ENCODE measurements at regions not wholly inside any gene's neighbourhood (a gene's known extent, or its start where the extent isn't known, plus 50 kb on each side); places are given as distances from the start of the nearest gene placed in this dataset.

- H2AFZ ChIP-seq (ENCODE audit: low read depth) = no peak overlapping the region
- no peaks in the 10 kb centered on the region for H4K20me1 ChIP-seq (ENCODE audit: insufficient read depth)
- H3K4me2 ChIP-seq = no peak overlapping the region
- no peak for TF ChIP-seq CTCF (conservative IDR thresholded peaks at IDR 0.05; ENCODE audit: low read depth, low read length)
- no peak overlapping the region for H3K9ac ChIP-seq
- H3K79me2 ChIP-seq (ENCODE audit: insufficient read depth, low read depth) = no peaks in the 10 kb centered on the region
- H3K4me1 ChIP-seq (ENCODE audit: low read depth, poor library complexity, severe bottlenecking) = no peaks in the 10 kb centered on the region
- no peaks in the 10 kb centered on the region for H3K27me3 ChIP-seq (ENCODE audit: insufficient read depth, low read depth)
- no peak overlapping the region for H3K4me3 ChIP-seq (IDR thresholded peaks at IDR 0.05; ENCODE audit: insufficient read depth, low read depth, low read length)
- H3K27ac ChIP-seq = no peak overlapping the region
- no peaks in the 10 kb centered on the region for H3K36me3 ChIP-seq (ENCODE audit: insufficient read depth)
Observed at GRCh38 chr4:162684998-162685397, 481.7 kb downstream of the NAF1 start.

GRCh38 chr4:162684371-162684700 is 482.4 kb downstream of the NAF1 start:
- Histone ChIP-seq H3K79me2 (ENCODE audit: insufficient read depth, low read depth) (no peaks in the 10 kb centered on the region), H3K9ac (no peak overlapping the region), H3K36me3 (ENCODE audit: insufficient read depth) (no peaks in the 10 kb centered on the region), H3K4me2 (no peak overlapping the region), H2AFZ (ENCODE audit: low read depth) (no peak overlapping the region), H3K4me1 (ENCODE audit: low read depth, poor library complexity, severe bottlenecking) (no peaks in the 10 kb centered on the region), H4K20me1 (ENCODE audit: insufficient read depth) (no peaks in the 10 kb centered on the region), H3K27me3 (ENCODE audit: insufficient read depth, low read depth) (no peaks in the 10 kb centered on the region), H3K27ac (no peak overlapping the region), H3K4me3 (IDR thresholded peaks at IDR 0.05; ENCODE audit: insufficient read depth, low read depth, low read length) (no peak overlapping the region)
- TF ChIP-seq CTCF (conservative IDR thresholded peaks at IDR 0.05; ENCODE audit: low read depth, low read length) = no peak

GRCh38 chr4:162683659-162684370 is 482.9 kb downstream of the NAF1 start:
- Histone ChIP-seq H4K20me1 (ENCODE audit: insufficient read depth) (no peaks in the 10 kb centered on the region), H2AFZ (ENCODE audit: low read depth) (no peak overlapping the region), H3K4me2 (no peak overlapping the region), H3K9ac (no peak overlapping the region), H3K36me3 (ENCODE audit: insufficient read depth) (no peaks in the 10 kb centered on the region), H3K27ac (no peak overlapping the region), H3K4me3 (IDR thresholded peaks at IDR 0.05; ENCODE audit: insufficient read depth, low read depth, low read length) (no peak overlapping the region), H3K79me2 (ENCODE audit: insufficient read depth, low read depth) (no peaks in the 10 kb centered on the region), H3K27me3 (ENCODE audit: insufficient read depth, low read depth) (no peaks in the 10 kb centered on the region), H3K4me1 (ENCODE audit: low read depth, poor library complexity, severe bottlenecking) (no peaks in the 10 kb centered on the region)
- no peak for TF ChIP-seq CTCF (conservative IDR thresholded peaks at IDR 0.05; ENCODE audit: low read depth, low read length)

- no peaks in the 10 kb centered on the region for H4K20me1 ChIP-seq (ENCODE audit: insufficient read depth)
- no peak overlapping the region for H3K4me2 ChIP-seq
- no peak overlapping the region for H2AFZ ChIP-seq (ENCODE audit: low read depth)
- no peaks in the 10 kb centered on the region for H3K27me3 ChIP-seq (ENCODE audit: insufficient read depth, low read depth)
- H3K27ac ChIP-seq = no peak overlapping the region
- H3K79me2 ChIP-seq (ENCODE audit: insufficient read depth, low read depth) = no peaks in the 10 kb centered on the region
- H3K36me3 ChIP-seq (ENCODE audit: insufficient read depth) = no peaks in the 10 kb centered on the region
- no peak overlapping the region for H3K9ac ChIP-seq
- H3K4me1 ChIP-seq (ENCODE audit: low read depth, poor library complexity, severe bottlenecking) = no peaks in the 10 kb centered on the region
- TF ChIP-seq CTCF (conservative IDR thresholded peaks at IDR 0.05; ENCODE audit: low read depth, low read length) = no peak
- no peak overlapping the region for H3K4me3 ChIP-seq (IDR thresholded peaks at IDR 0.05; ENCODE audit: insufficient read depth, low read depth, low read length)
Observed at GRCh38 chr4:162682651-162683050, 484.0 kb downstream of the NAF1 start.
